DND-41 (cell line): ENCODE measurements at regions not wholly inside any gene's neighbourhood (a gene's known extent, or its start where the extent isn't known, plus 50 kb on each side); places are given as distances from the start of the nearest gene placed in this dataset.

ENCODE experiments used
- CTCF ChIP-seq: IDR thresholded peaks from 2 replicates; pipeline ENCODE4 v1.5.1; 2012; ENCODE audit warnings: borderline replicate concordance, low read length, moderate library complexity, mild to moderate bottlenecking; ENCODE audit not compliant: poor library complexity, severe bottlenecking; ENCODE audit errors: extremely low read depth
- EZH2 ChIP-seq: IDR thresholded peaks from 3 replicates; pipeline ENCODE4 v1.6.1; 2012; ENCODE audit warnings: borderline replicate concordance, low read depth, mild to moderate bottlenecking, moderate library complexity, low read length, inconsistent platforms; ENCODE audit not compliant: severe bottlenecking

GRCh38 chr14:98606816-98607215, 665.2 kb downstream of the BCL11B start:
- TF ChIP-seq CTCF (no peak), EZH2 (no peak)
